CD4-positive, alpha-beta T cell treated with Interleukin-2 at 100 ng/mL for 4 hours (primary cell): ENCODE measurements at regions not wholly inside any gene's neighbourhood (a gene's known extent, or its start where the extent isn't known, plus 50 kb on each side); places are given as distances from the start of the nearest gene placed in this dataset.
"Not testable (repeated sequence)": the region's sequence is repeated elsewhere in the genome, so short reads cannot be mapped to it uniquely, and the experiment has no call there.

Experiments used
- DNase-seq: peaks from one replicate; pipeline ENCODE4 v3.0.0-alpha.2; 2020; ENCODE audit warnings: low spot score

DNA sequence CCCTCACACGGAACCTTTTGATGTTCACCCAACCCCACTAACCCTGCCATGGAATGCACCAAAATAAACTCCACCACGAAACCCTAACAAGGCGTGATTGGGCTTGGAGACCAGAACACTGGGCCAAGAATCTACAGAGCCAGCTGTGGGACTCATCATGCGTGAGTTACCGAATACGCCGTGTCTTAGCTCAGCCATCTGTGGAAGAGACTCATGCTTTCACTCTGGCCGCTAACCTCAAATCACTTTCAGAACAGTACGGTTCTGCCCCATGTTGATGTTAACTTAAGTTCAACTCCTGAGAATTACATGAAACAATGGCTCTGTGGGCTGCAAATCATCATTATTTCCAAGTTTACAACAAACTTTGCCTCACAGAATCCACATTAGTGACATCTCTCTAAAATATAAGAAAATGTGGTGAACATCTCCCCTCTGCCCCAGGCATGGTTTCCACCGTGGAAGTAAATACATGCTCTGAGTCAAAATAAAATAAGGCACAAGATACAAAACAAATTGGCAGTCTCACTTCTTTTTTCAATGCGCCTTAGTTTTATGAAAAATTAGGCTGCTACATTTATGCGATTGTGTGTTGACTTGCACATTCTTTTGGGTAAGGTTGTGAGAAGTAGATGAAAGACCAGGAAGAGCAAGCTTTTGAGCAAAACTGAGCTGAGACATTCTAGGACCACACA is 308.9 kb upstream of the EXOC2 start:
- no peak for DNase-seq

DNA sequence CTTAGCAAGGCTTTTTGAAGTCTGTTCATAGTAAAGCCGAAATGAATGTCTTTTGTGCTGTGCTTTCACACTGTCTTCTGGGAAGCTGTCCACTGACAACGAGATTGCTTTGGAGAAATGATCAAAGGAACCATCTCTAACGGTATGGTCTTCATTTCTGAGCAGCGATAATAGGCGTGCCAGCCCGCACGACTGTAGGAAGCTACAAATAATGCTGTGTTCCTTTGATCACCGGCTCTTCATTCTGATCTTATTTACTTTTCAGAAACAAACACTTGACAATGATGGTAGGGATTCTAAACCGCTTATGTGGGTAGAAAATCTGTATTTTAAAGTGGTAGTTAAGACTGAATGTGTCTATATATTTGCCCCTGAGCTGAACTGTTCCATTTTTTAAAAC is 306.6 kb upstream of the EXOC2 start:
- DNase-seq: no peak

GRCh38 chr6:998551-998950 is 305.6 kb upstream of the EXOC2 start:
- DNase-seq: no peak

DNA sequence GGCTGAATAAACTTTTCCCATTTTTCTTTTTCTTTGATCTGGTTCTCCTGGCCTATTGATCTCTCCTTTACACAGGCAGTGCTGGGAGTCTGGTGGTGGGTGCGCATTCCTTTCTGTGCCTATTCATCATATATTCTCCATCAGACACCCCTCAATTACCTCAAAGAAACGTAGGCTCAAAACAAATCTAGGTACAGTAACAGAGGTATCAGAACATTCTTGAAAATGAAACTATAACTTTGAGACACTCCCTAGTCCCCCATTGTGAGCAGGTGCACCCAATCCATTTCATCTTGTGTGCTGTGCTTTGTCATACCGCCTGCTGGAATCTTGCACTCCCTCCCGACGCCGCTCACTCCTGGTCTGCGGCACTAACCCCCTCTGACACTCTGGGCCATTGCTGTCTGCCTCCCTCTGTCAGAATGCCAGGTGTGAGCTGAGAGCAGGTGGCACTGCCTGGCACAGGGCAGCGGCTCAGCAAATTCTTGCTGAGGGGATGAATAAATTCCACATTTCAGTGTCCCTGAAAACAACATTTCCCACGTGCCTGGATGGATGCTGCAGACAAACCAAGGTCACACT is 303.4 kb upstream of the EXOC2 start:
- DNase-seq: no peak

DNA sequence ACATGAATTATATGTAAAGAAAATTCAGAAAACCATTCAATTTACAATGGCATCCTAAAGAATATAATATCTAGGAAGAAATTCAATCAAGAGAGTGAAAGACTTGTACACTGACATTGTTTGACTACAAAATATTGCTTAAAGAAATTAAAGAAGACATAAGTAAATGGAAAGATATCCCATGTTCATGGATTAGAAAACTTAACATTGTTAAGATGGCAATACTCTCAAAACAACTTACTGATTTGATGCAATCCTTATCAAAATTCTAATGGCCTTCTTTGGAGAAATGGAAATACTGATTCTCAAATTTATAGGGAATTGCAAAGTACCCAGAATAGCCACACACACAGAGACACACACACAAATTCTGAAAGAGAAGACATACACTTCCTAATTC is 298.3 kb upstream of the EXOC2 start:
- DNase-seq: no peak

- DNase-seq: no peak
Observed at GRCh38 chr6:984031-984430, 291.1 kb upstream of the EXOC2 start.

- DNase-seq: no peak
Observed at GRCh38 chr6:978937-979685, 286.2 kb upstream of the EXOC2 start.

DNA sequence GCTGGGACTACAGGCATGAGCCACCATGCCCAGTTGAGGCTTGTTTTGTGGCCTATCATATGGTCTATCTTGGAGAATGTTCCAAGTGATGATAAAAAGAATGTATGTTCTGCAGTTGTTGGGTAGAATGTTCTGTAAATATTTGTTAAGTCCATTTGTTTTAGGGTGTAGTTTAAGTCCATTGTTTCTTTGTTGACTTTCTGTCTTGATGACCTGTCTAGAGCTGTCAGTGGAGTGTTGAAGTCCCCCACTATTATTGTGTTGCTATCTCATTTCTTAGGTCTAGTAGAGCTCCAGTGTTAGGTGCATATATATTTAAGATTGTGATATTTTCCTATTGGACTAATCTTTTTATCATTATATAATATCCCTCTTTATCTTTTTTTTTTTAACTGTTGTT is 284.3 kb upstream of the EXOC2 start:
- DNase-seq: not testable (repeated sequence)

DNA sequence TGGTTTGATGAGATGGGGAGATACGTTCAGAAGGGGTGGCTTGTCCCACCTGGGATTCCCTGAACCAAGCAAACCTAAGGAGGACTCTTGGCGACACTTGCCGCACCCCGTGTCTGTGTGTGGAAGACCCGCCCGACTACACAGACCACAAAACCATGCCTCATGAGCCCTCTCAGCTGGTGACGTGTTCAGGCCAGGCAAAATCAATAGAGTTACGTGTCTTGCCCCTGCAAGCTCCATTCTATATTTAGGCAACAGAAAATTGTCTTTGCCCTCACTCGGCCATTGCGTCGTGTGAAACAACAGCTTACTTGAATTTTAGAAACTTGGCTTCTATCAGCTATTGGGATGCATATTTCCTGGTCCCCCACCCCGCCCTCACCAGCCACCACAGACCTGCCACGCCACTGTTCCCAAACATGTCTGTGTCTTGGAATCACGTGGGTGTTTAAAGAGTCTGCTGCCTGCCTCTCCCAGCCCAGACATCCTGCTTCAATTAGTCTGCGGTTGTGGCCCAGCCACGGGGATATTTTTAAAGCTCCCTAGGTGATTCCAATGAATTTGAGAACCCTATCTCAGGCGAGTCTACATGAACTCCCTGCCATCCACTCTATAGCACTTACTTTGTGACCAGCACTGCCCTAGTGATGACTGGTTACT is 279.2 kb upstream of the EXOC2 start:
- no peak for DNase-seq

GRCh38 chr6:968791-969190 is 275.9 kb upstream of the EXOC2 start:
- DNase-seq: no peak

DNA sequence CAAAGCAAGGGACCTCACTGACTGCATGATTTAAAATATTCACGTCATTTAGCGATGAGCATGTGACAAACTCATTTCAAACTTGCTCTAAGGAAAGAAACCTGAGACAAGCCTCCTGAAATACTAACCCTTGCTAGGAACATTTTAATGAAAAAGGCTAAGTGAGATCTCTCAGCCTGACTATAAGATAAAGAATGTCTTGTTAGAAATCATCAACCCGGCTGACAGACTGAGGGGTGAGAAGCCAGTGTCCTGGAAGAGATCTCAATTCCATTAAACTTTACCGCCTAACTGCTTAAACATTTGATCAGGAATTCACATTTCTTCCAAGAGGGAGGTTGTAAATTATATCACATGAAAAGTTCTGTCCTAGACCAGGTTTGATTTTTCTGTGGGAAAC is 274.8 kb upstream of the EXOC2 start:
- DNase-seq: no peak

DNA sequence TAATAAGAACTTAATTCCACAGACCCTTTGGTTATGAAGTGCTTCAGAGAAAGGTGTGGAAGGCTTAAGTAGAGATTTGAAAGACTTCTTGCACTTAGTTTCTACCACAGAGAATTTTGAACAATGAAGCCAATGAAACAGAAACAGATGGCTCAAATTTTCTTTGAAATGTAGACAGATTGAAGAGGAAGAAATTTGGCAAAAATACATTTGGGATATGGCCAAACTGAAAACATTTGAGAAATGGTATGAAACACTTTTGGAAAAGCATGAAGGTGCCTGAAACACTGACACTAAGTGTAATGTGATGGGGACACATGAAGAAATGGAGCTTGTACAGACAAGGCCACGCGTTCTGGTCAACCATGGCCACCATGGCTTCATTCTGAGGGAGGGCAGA is 272.4 kb upstream of the EXOC2 start:
- DNase-seq: no peak

- DNase-seq: no peak
Observed at GRCh38 chr6:963456-963855, 270.5 kb upstream of the EXOC2 start.

- DNase-seq: no peak
Observed at GRCh38 chr6:961407-961960, 268.5 kb upstream of the EXOC2 start.

DNA sequence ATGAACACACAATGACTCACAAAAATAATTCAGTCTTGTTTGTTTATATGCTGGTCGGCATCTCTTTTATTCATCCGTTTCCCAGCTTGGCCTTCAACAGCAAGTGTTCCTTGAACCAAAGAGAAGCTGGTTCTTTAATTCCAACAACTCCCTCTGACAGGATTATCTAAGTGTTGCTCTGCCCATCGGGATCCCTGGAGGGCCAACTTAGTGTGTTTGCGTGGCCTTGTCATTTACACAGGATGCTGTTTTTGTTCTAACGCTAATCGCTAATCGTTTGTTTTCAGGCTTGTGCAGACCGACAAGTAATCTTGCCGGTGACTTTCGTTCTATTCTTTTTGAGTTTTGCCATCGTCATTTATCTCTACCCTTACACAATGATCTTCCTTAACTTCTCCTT is 267.4 kb upstream of the EXOC2 start:
- no peak for DNase-seq

GRCh38 chr6:958488-958887 is 265.5 kb upstream of the EXOC2 start:
- no peak for DNase-seq

- no peak for DNase-seq
Observed at GRCh38 chr6:951399-952181, 258.7 kb upstream of the EXOC2 start.

DNA sequence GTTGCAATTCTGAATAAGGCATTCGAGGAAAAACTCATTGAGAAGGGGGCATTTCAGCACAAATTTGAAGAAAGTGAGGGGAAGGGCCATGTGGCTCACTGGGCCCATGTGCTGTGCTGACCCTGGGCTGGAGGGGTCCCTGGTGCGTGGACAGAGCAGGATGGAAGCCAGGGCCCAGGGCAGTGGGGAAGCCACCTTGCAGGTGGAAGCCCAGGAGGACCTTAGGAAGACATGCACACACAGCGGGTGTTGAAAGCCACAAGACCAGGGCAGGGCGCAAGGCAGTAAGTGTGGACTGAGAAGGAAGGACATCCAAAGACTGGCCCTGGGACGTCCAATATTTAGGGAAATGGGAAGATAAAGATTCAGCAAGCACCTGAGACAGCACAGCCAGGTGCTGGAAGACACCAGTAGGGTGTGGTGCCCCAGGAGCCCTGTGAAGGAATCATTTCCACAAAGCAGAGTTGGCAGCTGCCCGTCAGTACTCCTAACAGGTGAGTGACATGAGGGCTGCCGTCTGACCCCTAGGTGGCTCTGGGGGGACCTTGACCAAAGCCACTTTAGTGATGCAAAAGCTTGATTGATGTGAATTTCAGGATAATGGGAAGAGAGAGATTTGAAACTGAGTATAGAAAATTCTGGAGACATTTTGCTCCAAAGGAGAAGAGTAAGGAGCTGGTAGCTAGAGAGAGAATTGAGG is 254.4 kb upstream of the EXOC2 start:
- DNase-seq: no peak

GRCh38 chr6:946546-946945 is 253.6 kb upstream of the EXOC2 start:
- DNase-seq: no peak

DNA sequence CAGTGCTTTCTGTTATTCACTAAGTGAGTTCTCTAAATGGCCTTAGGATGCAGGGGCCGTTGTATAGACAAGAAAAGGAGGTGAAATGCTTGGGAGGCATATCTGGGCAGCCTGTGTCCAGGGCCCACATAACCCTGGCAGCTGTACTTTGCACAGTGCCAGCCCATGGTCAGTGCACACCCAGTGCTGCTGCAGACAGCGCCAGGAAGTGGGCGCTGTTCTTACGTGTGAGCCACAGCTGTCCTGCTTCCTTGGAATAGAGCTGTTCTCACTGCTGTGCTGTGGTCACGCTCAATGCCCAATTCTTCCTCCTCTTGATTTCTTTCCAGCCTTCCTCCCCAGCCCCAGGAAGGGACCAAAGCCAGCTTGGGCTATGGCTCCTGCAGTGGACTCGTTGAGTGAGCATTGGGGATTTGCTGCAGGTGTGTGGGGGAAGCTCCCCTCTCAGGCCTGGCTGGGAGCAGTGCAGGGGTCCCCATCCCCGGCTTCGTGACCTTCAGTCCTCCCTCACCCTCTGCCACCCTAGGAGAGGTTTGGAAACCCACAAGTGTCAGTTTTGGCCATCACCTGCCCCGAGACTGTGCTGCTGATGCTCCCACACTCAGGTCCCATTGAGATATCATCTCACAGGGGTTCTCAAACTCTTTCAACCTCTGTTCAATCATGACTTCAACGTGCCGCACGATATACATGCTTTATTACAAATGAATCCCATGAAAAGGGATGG is 246.8 kb upstream of the EXOC2 start:
- DNase-seq: no peak

GRCh38 chr6:938916-939315 is 246.0 kb upstream of the EXOC2 start:
- DNase-seq: no peak
